ENCODE measurements at regions not wholly inside any gene's neighbourhood (a gene's known extent, or its start where the extent isn't known, plus 50 kb on each side); places are given as distances from the start of the nearest gene placed in this dataset.
"Not testable (repeated sequence)": the region's sequence is repeated elsewhere in the genome, so short reads cannot be mapped to it uniquely, and the experiment has no call there.

DNA sequence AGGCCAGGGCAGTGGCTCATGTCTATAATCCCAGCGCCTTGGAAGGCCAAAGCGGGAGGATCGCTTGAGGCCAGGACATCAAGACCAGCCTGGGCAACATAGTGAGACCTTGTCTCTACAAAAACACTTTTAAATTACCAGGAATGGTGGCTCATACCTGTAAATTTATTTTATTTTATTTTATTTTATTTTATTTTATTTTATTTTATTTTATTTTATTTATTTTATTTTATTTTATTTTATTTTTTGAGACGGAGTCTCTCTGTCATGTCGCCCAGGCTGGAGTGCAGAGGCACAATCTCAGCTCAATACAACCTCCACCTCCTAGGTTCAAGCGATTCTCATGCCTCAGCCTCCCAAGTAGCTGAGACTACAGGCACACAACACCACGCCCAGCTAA lies 152.1 kb upstream of the AUTS2 start:
- TF ChIP-seq, protein P1, sequence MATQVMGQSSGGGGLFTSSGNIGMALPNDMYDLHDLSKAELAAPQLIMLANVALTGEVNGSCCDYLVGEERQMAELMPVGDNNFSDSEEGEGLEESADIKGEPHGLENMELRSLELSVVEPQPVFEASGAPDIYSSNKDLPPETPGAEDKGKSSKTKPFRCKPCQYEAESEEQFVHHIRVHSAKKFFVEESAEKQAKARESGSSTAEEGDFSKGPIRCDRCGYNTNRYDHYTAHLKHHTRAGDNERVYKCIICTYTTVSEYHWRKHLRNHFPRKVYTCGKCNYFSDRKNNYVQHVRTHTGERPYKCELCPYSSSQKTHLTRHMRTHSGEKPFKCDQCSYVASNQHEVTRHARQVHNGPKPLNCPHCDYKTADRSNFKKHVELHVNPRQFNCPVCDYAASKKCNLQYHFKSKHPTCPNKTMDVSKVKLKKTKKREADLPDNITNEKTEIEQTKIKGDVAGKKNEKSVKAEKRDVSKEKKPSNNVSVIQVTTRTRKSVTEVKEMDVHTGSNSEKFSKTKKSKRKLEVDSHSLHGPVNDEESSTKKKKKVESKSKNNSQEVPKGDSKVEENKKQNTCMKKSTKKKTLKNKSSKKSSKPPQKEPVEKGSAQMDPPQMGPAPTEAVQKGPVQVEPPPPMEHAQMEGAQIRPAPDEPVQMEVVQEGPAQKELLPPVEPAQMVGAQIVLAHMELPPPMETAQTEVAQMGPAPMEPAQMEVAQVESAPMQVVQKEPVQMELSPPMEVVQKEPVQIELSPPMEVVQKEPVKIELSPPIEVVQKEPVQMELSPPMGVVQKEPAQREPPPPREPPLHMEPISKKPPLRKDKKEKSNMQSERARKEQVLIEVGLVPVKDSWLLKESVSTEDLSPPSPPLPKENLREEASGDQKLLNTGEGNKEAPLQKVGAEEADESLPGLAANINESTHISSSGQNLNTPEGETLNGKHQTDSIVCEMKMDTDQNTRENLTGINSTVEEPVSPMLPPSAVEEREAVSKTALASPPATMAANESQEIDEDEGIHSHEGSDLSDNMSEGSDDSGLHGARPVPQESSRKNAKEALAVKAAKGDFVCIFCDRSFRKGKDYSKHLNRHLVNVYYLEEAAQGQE (tag by site-specific recombination; IDR thresholded peaks at IDR 0.05): not testable (repeated sequence)
- TF ChIP-seq, protein P2, sequence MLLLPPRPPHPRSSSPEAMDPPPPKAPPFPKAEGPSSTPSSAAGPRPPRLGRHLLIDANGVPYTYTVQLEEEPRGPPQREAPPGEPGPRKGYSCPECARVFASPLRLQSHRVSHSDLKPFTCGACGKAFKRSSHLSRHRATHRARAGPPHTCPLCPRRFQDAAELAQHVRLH (tag by site-specific recombination; IDR thresholded peaks at IDR 0.05): not testable (repeated sequence)
- TF ChIP-seq ZNF514 (tag by site-specific recombination; IDR thresholded peaks at IDR 0.05); ZNF677 (tag by site-specific recombination; IDR thresholded peaks at IDR 0.05); SCRT1 (tag by site-specific recombination; IDR thresholded peaks at IDR 0.05; ENCODE audit: borderline replicate concordance); MYNN (tag by site-specific recombination; IDR thresholded peaks at IDR 0.05; ENCODE audit: borderline replicate concordance); FEZF1 (tag by site-specific recombination; IDR thresholded peaks at IDR 0.05); BCL11B (tag by site-specific recombination; IDR thresholded peaks at IDR 0.05; ENCODE audit: low read depth); ZNF274 (IDR thresholded peaks at IDR 0.05; ENCODE audit: low read length); ZNF274 (tag by site-specific recombination; IDR thresholded peaks at IDR 0.05; ENCODE audit: borderline replicate concordance); BCL11A (tag by site-specific recombination; IDR thresholded peaks at IDR 0.05; ENCODE audit: low read depth); ZNF248 (tag by site-specific recombination; IDR thresholded peaks at IDR 0.05); EGR2 (tag by site-specific recombination; IDR thresholded peaks at IDR 0.05; ENCODE audit: low read depth): not testable (repeated sequence)
- TF ChIP-seq, protein P3, sequence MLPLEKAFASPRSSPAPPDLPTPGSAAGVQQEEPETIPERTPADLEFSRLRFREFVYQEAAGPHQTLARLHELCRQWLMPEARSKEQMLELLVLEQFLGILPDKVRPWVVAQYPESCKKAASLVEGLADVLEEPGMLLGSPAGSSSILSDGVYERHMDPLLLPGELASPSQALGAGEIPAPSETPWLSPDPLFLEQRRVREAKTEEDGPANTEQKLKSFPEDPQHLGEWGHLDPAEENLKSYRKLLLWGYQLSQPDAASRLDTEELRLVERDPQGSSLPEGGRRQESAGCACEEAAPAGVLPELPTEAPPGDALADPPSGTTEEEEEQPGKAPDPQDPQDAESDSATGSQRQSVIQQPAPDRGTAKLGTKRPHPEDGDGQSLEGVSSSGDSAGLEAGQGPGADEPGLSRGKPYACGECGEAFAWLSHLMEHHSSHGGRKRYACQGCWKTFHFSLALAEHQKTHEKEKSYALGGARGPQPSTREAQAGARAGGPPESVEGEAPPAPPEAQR (tag by site-specific recombination; IDR thresholded peaks at IDR 0.05): not testable (repeated sequence)
- TF ChIP-seq, protein P4, sequence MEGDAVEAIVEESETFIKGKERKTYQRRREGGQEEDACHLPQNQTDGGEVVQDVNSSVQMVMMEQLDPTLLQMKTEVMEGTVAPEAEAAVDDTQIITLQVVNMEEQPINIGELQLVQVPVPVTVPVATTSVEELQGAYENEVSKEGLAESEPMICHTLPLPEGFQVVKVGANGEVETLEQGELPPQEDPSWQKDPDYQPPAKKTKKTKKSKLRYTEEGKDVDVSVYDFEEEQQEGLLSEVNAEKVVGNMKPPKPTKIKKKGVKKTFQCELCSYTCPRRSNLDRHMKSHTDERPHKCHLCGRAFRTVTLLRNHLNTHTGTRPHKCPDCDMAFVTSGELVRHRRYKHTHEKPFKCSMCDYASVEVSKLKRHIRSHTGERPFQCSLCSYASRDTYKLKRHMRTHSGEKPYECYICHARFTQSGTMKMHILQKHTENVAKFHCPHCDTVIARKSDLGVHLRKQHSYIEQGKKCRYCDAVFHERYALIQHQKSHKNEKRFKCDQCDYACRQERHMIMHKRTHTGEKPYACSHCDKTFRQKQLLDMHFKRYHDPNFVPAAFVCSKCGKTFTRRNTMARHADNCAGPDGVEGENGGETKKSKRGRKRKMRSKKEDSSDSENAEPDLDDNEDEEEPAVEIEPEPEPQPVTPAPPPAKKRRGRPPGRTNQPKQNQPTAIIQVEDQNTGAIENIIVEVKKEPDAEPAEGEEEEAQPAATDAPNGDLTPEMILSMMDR (tag by site-specific recombination; IDR thresholded peaks at IDR 0.05): not testable (repeated sequence)

Data from HEK293 (cell line).